ENCODE measurements at regions not wholly inside any gene's neighbourhood (a gene's known extent, or its start where the extent isn't known, plus 50 kb on each side); places are given as distances from the start of the nearest gene placed in this dataset.

- DNase-seq (ENCODE audit: low read depth in 3 of 3): no peak
Measured at GRCh38 chr1:13968361-13968760, 268.4 kb downstream of the PRDM2 start.

DNA sequence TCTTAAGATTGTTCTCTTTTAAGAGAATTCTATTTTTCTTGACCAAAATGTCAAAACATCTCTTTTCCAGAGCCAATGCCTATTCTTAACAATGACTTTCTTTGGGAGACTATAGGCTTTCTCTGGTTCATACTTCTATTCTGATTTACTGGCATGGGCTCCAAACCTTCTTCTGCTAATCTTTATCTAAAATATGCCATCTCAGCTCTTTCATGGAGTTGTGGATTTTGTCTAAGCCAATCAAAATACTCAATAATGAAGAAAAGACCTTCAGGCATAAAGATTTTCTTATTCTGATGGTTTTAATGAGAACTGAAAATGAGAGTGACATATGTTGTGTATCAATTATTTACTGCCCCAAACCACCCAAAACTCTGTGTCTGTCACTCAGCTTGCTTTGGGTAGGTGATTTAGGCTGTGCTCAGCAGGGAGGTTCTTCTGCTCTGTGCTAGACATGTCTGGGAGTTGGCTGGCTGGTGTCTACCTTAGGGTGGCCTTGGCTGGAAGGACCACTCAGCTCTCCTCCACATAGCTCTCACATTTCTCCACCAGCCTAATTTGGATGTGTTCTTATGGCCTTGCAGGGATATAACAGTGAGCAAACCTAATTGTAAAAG, 270.8 kb downstream of the PRDM2 start:
- DNase-seq (ENCODE audit: low read depth in 3 of 3): no peak

- DNase-seq (ENCODE audit: low read depth in 3 of 3): no peak
Measured at GRCh38 chr1:13976485-13976884, 276.5 kb downstream of the PRDM2 start.

DNA sequence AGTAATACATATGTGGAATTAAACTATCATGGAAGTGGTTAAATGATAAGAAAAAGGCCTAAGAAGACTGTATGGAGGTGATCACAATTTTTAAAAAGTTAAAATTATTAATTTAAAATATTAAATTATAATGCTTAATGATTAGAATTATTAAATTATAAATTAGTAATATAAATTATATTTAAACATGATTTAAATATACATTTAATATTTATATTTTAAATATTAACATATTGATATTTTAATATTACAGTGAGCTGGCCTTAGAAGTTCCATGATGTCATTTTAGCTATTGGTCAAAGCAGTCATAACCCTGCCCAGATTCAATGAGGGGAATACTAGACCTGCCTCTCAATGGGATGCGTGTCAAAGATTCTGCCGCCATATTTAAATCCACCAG, 281.2 kb downstream of the PRDM2 start:
- DNase-seq (ENCODE audit: low read depth in 3 of 3): no peak

GRCh38 chr1:13983393-13983792, 283.4 kb downstream of the PRDM2 start:
- no peak for DNase-seq (ENCODE audit: low read depth in 3 of 3)

DNA sequence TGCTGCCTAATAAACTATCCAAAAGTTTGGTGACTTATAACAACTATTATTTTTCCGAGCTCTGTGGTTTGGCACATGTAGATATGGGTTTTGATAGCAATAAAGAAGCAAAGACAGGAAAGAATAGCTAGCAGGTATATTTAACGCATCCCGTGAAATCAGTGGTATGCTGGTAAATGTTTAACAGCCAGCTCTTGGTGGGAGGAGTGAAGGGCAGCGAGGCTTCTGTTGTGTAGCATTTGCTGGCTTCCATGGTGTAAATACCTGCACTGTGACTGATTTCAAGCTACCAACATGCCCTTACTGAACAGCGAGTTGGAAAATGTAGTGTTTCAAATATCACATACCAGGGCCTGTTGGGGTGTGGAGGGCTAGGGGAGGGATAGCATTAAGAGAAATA, 291.0 kb downstream of the PRDM2 start:
- DNase-seq (ENCODE audit: low read depth in 3 of 3): no peak

- no peak for DNase-seq (ENCODE audit: low read depth in 3 of 3)
Measured at GRCh38 chr1:13992489-13993285, 292.7 kb downstream of the PRDM2 start.

GRCh38 chr1:13994386-13994785, 294.4 kb downstream of the PRDM2 start:
- DNase-seq (ENCODE audit: low read depth in 3 of 3): no peak

GRCh38 chr1:13996334-13996733, 296.3 kb downstream of the PRDM2 start:
- no peak for DNase-seq (ENCODE audit: low read depth in 3 of 3)

DNA sequence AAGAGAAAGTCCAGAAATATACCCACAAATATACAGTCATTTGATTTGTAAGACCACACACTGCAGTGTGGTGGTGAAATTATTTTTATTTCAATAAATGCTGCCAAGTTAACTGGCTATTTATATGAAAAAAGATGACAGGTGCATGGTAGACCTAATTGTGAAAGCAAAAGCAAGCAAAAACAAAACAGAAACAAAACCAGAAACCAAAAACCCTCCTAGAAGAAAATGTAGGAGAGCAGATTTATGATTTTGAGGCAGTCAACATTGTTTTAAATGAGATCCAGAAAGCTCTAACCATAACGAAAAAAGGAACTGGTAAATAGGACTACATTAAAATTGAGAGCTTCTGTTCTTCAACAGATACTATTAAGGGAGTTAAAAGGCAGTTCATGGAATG, 303.6 kb downstream of the PRDM2 start:
- DNase-seq (ENCODE audit: low read depth in 3 of 3): no peak

DNA sequence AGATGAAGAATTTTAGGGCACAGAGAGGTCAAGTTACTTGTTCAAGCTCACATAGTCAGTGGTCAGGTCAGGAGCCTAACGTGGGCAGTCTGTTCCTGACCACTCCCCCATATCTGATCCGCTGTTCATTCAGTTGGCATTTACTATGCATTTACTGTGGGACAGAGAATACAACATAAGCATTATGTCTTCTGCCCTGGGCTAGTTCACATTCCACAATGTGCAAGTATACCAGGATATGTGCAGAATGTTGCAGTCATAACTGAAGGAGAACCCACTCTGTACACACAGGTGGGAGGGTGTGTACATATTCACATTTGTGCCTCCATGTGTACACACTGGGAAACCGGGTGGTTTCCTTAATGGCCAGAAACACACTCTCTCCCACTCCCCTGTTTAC, 309.6 kb downstream of the PRDM2 start:
- DNase-seq (ENCODE audit: low read depth in 3 of 3): no peak

DNA sequence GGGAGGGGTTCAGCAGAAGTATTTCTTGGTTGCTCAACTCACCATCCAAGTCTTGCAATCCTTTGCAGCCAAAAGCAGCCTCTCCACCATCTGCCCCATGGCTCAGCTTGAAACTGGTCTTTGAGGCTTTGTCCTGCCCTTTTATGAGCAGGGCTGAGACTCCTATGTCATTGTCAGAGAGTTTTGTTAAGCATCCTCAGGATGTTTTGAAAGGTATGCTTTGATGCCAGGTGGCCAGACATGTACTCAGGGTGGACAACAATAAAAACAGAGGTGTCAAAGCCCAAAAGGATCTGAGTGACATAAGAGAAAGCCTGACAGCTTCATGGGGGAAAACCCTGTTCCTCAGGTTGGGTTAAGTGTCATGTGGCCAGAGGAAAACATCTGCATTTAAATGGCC, 310.5 kb downstream of the PRDM2 start:
- DNase-seq (ENCODE audit: low read depth in 3 of 3): no peak

GRCh38 chr1:14011132-14011531, 311.1 kb downstream of the PRDM2 start:
- no peak for DNase-seq (ENCODE audit: low read depth in 3 of 3)

DNA sequence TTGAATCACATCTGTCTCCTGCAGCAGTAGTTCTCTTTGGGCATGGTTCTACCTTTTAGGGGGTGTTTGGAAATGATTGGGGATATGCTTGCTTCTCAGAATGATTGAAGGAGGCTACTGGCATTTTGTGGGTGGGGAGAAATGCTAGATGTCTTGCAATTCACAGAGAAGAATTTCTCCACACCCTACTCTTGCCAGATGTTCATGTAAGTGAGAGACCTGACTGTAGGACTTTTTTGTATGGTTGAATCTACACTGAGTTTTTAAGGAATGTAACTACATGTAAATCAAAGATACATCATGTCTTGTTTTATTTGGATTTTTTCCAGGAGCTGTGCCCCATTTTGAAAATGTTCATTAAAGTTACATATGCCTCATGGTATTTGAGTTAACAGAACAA, 311.9 kb downstream of the PRDM2 start:
- no peak for DNase-seq (ENCODE audit: low read depth in 3 of 3)

GRCh38 chr1:14014929-14015328, 314.9 kb downstream of the PRDM2 start:
- no peak for DNase-seq (ENCODE audit: low read depth in 3 of 3)

DNA sequence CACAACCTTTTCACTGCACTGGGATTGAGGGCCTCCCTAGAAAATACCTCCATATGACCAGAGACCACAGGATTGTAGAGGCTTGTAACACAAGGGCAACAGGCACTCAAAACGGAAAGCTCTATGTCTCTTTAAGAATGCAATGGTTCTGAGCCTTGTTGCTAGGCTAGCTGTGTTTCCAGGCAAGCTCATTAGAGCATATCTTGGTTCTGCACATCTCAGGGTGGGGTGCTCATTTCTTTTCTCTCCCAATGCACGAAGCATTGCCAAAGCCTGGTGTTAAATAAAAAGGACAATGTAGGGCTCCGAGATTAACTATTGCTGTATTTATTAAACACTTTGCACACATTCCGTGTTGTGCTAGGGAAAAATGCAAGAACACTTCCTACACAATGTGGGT, 315.9 kb downstream of the PRDM2 start:
- no peak for DNase-seq (ENCODE audit: low read depth in 3 of 3)

DNA sequence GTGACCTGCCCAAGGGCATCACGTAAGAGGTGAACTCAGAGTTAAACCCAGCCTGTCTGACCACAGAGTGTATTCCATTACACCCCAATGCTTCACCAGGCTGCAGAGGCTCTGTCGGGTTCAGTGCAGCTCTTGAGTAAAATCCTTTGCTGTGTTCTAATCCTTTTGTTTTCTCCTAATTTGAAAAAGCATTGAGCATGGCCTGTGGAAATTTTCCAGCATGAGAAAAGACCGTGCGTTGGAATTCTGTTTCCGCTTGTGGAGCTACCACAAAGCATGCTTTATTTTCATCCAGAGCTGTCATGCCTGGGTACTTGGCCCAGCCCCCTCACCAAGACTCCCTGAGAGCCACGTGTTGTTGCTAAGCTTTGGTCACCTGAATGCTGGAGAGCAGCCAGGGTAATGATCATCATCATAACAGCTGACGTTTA, 317.6 kb downstream of the PRDM2 start:
- no peak for DNase-seq (ENCODE audit: low read depth in 3 of 3)

DNA sequence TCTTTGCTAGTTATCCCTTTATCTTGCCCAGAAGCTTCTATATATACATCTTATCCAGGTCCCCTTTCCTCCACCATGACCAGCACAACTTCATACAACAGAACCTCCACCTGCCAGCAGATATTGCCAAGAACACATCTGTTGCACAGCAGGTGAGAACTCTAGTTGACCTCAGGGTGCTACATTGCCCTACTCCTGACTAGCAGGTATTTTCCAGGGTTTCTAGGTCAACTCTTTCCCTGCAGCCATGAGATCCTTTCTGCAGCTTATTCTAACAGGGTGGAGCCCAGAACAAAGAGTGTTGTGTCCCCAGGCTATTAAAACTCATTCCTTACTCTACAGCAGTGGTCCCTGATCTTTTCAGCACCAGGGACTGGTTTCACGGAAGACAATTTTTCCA, 319.5 kb downstream of the PRDM2 start:
- no peak for DNase-seq (ENCODE audit: low read depth in 3 of 3)

- DNase-seq (ENCODE audit: low read depth in 3 of 3): no peak
Measured at GRCh38 chr1:14020006-14020405, 320.0 kb downstream of the PRDM2 start.

GRCh38 chr1:14027099-14027498, 327.1 kb downstream of the PRDM2 start:
- no peak for DNase-seq (ENCODE audit: low read depth in 3 of 3)

- no peak for DNase-seq (ENCODE audit: low read depth in 3 of 3)
Measured at GRCh38 chr1:14031461-14031860, 331.5 kb downstream of the PRDM2 start.

- no peak for DNase-seq (ENCODE audit: low read depth in 3 of 3)
Measured at GRCh38 chr1:14034506-14034905, 334.5 kb downstream of the PRDM2 start.

DNA sequence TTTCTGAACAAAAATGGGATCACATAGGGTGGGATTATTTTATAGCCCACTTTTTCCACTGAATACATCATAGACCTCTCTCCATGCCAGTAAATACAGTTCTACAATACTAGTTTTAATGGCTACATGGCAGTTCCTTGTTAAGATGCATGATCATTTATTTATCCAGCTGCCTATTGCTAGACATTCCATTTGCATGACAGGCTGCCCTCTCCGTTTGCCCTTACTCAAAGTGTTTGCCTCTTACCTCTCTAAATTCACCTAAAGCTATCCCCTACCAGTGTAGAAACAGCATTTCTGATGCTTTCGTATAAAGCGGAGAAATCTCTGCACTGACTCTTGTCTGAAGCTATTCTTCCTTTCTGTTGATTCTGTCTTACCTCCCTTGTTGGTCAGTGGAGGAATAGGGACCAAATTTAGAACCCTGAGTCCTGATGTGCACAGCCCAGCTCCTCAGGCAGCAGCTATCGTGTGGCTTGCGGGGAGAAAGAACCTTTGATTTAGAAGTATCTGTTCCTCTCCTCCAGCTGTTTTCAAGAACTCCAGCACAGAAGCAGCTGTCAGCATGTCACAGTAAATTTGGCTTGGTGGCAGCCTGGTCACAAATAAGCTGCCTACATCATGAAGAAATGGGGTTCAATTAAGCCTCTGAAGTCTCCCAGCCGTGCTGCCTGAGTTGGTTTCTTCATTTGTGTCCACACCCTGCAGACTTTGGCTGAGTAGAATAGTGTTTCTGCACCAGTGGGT, 337.3 kb downstream of the PRDM2 start:
- DNase-seq (ENCODE audit: low read depth in 3 of 3): no peak

All from stimulated activated CD4-positive, alpha-beta T cell treated with anti-CD3 and anti-CD28 coated beads, TNF-alpha, amount 100 ng/mL, for 4 hours (primary cell).